Chondrocyte (in vitro differentiated cells): ENCODE measurements at regions not wholly inside any gene's neighbourhood (a gene's known extent, or its start where the extent isn't known, plus 50 kb on each side); places are given as distances from the start of the nearest gene placed in this dataset.

Source experiments
- DNase-seq: peaks from one replicate; pipeline ENCODE4 v3.0.0; 2021; ENCODE audit warnings: mixed read lengths, low spot score
- H3K27ac Mint-ChIP-seq: one replicate; pipeline ENCODE4 v1.8.0; 2021; ENCODE audit warnings: mild to moderate bottlenecking, moderate library complexity, mixed read lengths; ENCODE audit not compliant: unreplicated experiment
- H3K27me3 Mint-ChIP-seq: 2 replicates; pipeline ENCODE4 v1.8.0; 2021; ENCODE audit warnings: low read depth, mixed read lengths
- H3K36me3 Mint-ChIP-seq: 2 replicates; pipeline ENCODE4 v1.8.0; 2021; ENCODE audit warnings: low read depth, mixed read lengths
- H3K4me1 Mint-ChIP-seq: 2 replicates; pipeline ENCODE4 v1.8.0; 2021; ENCODE audit warnings: low read depth, mild to moderate bottlenecking, mixed read lengths
- H3K4me3 Mint-ChIP-seq: one replicate; pipeline ENCODE4 v1.8.0; 2021; ENCODE audit warnings: mild to moderate bottlenecking, moderate library complexity, mixed read lengths; ENCODE audit not compliant: unreplicated experiment
- H3K9me3 Mint-ChIP-seq: 2 replicates; pipeline ENCODE4 v1.8.0; 2021; ENCODE audit warnings: low read depth, mixed read lengths
- CTCF ChIP-seq: fragments of 200-600 bp; sonication (generic); IDR thresholded peaks from 2 replicates; pipeline ENCODE4 v1.5.0; 2021; ENCODE audit warnings: antibody characterized with exemption, mild to moderate bottlenecking, moderate library complexity

GRCh38 chr2:211113334-211114175 lies 557.2 kb downstream of the CPS1 start:
- no peak for DNase-seq
- Mint-ChIP-seq H3K4me3 (no peak overlapping the region), H3K27me3 (no peaks in the 10 kb centered on the region), H3K36me3 (no peaks in the 10 kb centered on the region), H3K27ac (no peak overlapping the region), H3K9me3 (no peaks in the 10 kb centered on the region), H3K4me1 (no peaks in the 10 kb centered on the region)
- TF ChIP-seq CTCF: no peak

GRCh38 chr2:211114826-211115455 lies 558.5 kb downstream of the CPS1 start:
- no peaks in the 10 kb centered on the region for H3K36me3 Mint-ChIP-seq
- H3K4me1 Mint-ChIP-seq: no peaks in the 10 kb centered on the region
- no peak overlapping the region for H3K4me3 Mint-ChIP-seq
- no peaks in the 10 kb centered on the region for H3K9me3 Mint-ChIP-seq
- no peak for TF ChIP-seq CTCF
- no peaks in the 10 kb centered on the region for H3K27me3 Mint-ChIP-seq
- H3K27ac Mint-ChIP-seq: no peak overlapping the region
- DNase-seq: no peak

- peaks cover 3% of the 10 kb centered on the region for H3K27me3 Mint-ChIP-seq
- DNase-seq: no peak
- TF ChIP-seq CTCF: no peak
These were observed 560.6 kb downstream of the CPS1 start for GRCh38 chr2:211117026-211117425.

GRCh38 chr2:211126256-211126655 lies 569.9 kb downstream of the CPS1 start:
- DNase-seq: no peak
- Mint-ChIP-seq H3K4me1 (no peaks in the 10 kb centered on the region), H3K36me3 (no peaks in the 10 kb centered on the region), H3K27ac (no peak overlapping the region), H3K9me3 (no peaks in the 10 kb centered on the region), H3K27me3 (no peaks in the 10 kb centered on the region), H3K4me3 (no peak overlapping the region)
- no peak for TF ChIP-seq CTCF

More at GRCh38 chr2:211117026-211117425, 560.6 kb downstream of the CPS1 start:
- H3K36me3 Mint-ChIP-seq: no peaks in the 10 kb centered on the region
- H3K4me1 Mint-ChIP-seq: no peaks in the 10 kb centered on the region
- H3K9me3 Mint-ChIP-seq: no peaks in the 10 kb centered on the region
- no peak overlapping the region for H3K27ac Mint-ChIP-seq
- no peak overlapping the region for H3K4me3 Mint-ChIP-seq

GRCh38 chr2:211127501-211127900 lies 571.1 kb downstream of the CPS1 start:
- Mint-ChIP-seq H3K27ac (no peak overlapping the region), H3K4me1 (peaks cover 5% of the 10 kb centered on the region), H3K4me3 (no peak overlapping the region), H3K9me3 (peaks cover 3% of the 10 kb centered on the region), H3K36me3 (no peaks in the 10 kb centered on the region), H3K27me3 (no peaks in the 10 kb centered on the region)
- DNase-seq: no peak
- TF ChIP-seq CTCF: no peak
